Heart left ventricle (tissue), 16 donors: ENCODE measurements at regions not wholly inside any gene's neighbourhood (a gene's known extent, or its start where the extent isn't known, plus 50 kb on each side); places are given as distances from the start of the nearest gene placed in this dataset.

Experiments used
- ATAC-seq, 4 donors: fragments of 200-7000 bp; cut with Tn5 transposase; one replicate each; pipeline ENCODE4 v1.9.1; 2020 to 2022; ENCODE audit warnings: moderate library complexity in 4 of 4, mild to moderate bottlenecking in 3 of 4, moderate number of reproducible peaks in 1 of 4
- DNase-seq, 5 donors: peaks; one replicate each; pipeline ENCODE4 v3.0.0-alpha.2; 2020
- H3K27ac ChIP-seq, 12 donors: fragments of 200-600 bp; sonication (generic) in 4 of 12; one replicate each; pipeline versions ENCODE4 v1.5.0 to v1.8.0; 2016 to 2022; ENCODE audit warnings: mild to moderate bottlenecking in 2 of 12
- H3K27me3 ChIP-seq, 9 donors: fragments of 200-600 bp; sonication (generic) in 2 of 9; one replicate each; pipeline versions ENCODE4 v1.5.1 to v1.8.0; 2016 to 2022; ENCODE audit warnings: mild to moderate bottlenecking in 3 of 9
- H3K36me3 ChIP-seq, 9 donors: fragments of 200-600 bp; sonication (generic) in 2 of 9; one replicate each; pipeline versions ENCODE4 v1.5.0 to v1.8.0; 2018 to 2022; ENCODE audit warnings: mild to moderate bottlenecking in 2 of 9
- H3K4me1 ChIP-seq, 12 donors: fragments of 200-600 bp; sonication (generic) in 4 of 12; one replicate each; pipeline versions ENCODE4 v1.5.0 to v1.8.0; 2016 to 2022; ENCODE audit warnings: mild to moderate bottlenecking in 3 of 12
- H3K4me3 ChIP-seq, 12 donors: fragments of 200-600 bp; sonication (generic) in 4 of 12; one replicate each; pipeline versions ENCODE4 v1.5.0 to v1.8.0; 2017 to 2022; ENCODE audit warnings: mild to moderate bottlenecking in 9 of 12, moderate library complexity in 4 of 12
- H3K9me3 ChIP-seq, 12 donors: fragments of 200-600 bp; sonication (generic) in 4 of 12; one replicate each; pipeline versions ENCODE4 v1.5.0 to v1.8.0; 2016 to 2022; ENCODE audit warnings: mild to moderate bottlenecking in 1 of 12
- CTCF ChIP-seq, 12 donors: fragments of 200-600 bp; sonication (generic) in 4 of 12; IDR thresholded peaks; one replicate each; pipeline versions ENCODE4 v1.5.0 to v1.8.0; 2018 to 2022; ENCODE audit warnings: antibody characterized with exemption in 12 of 12, mild to moderate bottlenecking in 5 of 12
- POLR2A ChIP-seq, 2 donors: fragments of 450-650 bp; IDR thresholded peaks; one replicate each; pipeline ENCODE4 v1.6.1; 2017; ENCODE audit warnings: antibody characterized with exemption in 2 of 2, mild to moderate bottlenecking in 2 of 2, moderate library complexity in 2 of 2
- WGBS, 4 donors: extraction: QIAGEN DNeasy Blood & Tissue Kit in 2 of 4; methylation state at CpG; one replicate each; pipeline versions ENCODE4 v1.1.5 to v1.1.7; 2013 to 2018; 5-methylcytosine and 5-hydroxymethylcytosine counted together
- intact Hi-C, 10 donors: fragments of 100-400 bp; cut with DNase I; formaldehyde crosslinking; loops; one replicate each; pipeline versions ENCODE4 v1.11.1 to v1.14.2; 2022
- donor health status: ischemic (EF 13 %, LVEDD 7.1; RV severe dilation, severe dysfunction).
- donor health status: healthy with polysubstance abuse.
- donor health status: DM: no; HTN: yes; CAD: no.
- donor health status: DM: no; HTN: no; CAD: no.
- donor health status: ischemic (EF 25% LVEDD 6.9; RV normal size, moderate dysfunction).
- donor health status: ischemic (EF 25% LVEDD 5.7; RV mildly dilated, moderate dysfunction).
- donor health status: healthy.
- donor health status: DM: yes; HTN: yes; CAD: no.
- donor health status: ischemic (EF 35%, LVEDD 5.7; RV mildly dilated, moderate dysfunction).
- donor health status: nonischemic (EF 11% LVEDD 7.7; RV severe dilation, severe dysfunction).
- donor health status: DM: yes; HTN: yes; CAD: no.
- donor health status: PGD.
- donor health status: ischemic (EF 29% LVEDD 5.4; RV normal size, mild dysfunction).
- donor health status: nonischemic (EF 23%, LVEDD 6.1; RV moderate dilation, normal function).

- H3K27ac ChIP-seq, result no peak overlapping the region
- no peak for TF ChIP-seq POLR2A (IDR thresholded peaks at IDR 0.05)
- TF ChIP-seq CTCF (IDR thresholded peaks at IDR 0.05), result no peak
- H3K36me3 ChIP-seq, result no peaks in the 10 kb centered on the region
- H3K27me3 ChIP-seq, result no peaks in the 10 kb centered on the region
- no peaks in the 10 kb centered on the region for H3K4me1 ChIP-seq
- no peak overlapping the region for H3K4me3 ChIP-seq
- 82 to 90% (median 88%) methylated on average over 3 to 4 of the region's 4 CpGs for WGBS, 4 donors
- no peak for ATAC-seq
- intact Hi-C loops, result no loop called here
- no peak for DNase-seq
- no peaks in the 10 kb centered on the region for H3K9me3 ChIP-seq
Measured at GRCh38 chr11:76281558-76281906, 75.2 kb upstream of the WNT11 start.

GRCh38 chr11:76280882-76281557 is 74.7 kb upstream of the WNT11 start:
- Histone ChIP-seq H3K4me3 (no peak overlapping the region), H3K36me3 (no peaks in the 10 kb centered on the region), H3K4me1 (no peaks in the 10 kb centered on the region), H3K27me3 (no peaks in the 10 kb centered on the region), H3K27ac (no peak overlapping the region), H3K9me3 (no peaks in the 10 kb centered on the region)
- TF ChIP-seq CTCF (IDR thresholded peaks at IDR 0.05) (no peak), POLR2A (IDR thresholded peaks at IDR 0.05) (no peak)
- DNase-seq, result no peak
- no peak for ATAC-seq
- intact Hi-C loops, result no loop called here
- WGBS, 4 donors, result 78 to 89% (median 83%) methylated on average over 11 to 15 of the region's 15 CpGs

- Histone ChIP-seq H3K9me3 (peaks cover 0 to under 1% (median 0%) of the 10 kb centered on the region in 12 donors), H3K27me3 (no peaks in the 10 kb centered on the region), H3K27ac (no peak overlapping the region), H3K4me3 (no peak overlapping the region), H3K36me3 (no peaks in the 10 kb centered on the region), H3K4me1 (no peaks in the 10 kb centered on the region)
- ATAC-seq, result no peak
- no peak for DNase-seq
- 84 to 92% (median 88%) methylated on average over 12 to 16 of the region's 16 CpGs for WGBS, 4 donors
- TF ChIP-seq POLR2A (IDR thresholded peaks at IDR 0.05), result no peak
- TF ChIP-seq CTCF (IDR thresholded peaks at IDR 0.05), result no peak
- intact Hi-C loops, result no loop called here
Measured at GRCh38 chr11:76280151-76280881, 74.0 kb upstream of the WNT11 start.

- intact Hi-C loops, result no loop called here
- Histone ChIP-seq H3K36me3 (no peaks in the 10 kb centered on the region), H3K9me3 (peaks cover 0 to 7% (median under 1%) of the 10 kb centered on the region in 12 donors), H3K4me1 (no peaks in the 10 kb centered on the region), H3K27ac (no peak overlapping the region), H3K27me3 (no peaks in the 10 kb centered on the region), H3K4me3 (no peak overlapping the region)
- DNase-seq (no peak), ATAC-seq (no peak)
- no peak for TF ChIP-seq POLR2A (IDR thresholded peaks at IDR 0.05)
- no peak for TF ChIP-seq CTCF (IDR thresholded peaks at IDR 0.05)
- 85 to 91% (median 88%) methylated on average over 6 to 7 of the region's 7 CpGs for WGBS, 4 donors
Measured at GRCh38 chr11:76279646-76280045, 73.3 kb upstream of the WNT11 start.
